Gastrocnemius medialis (tissue), 4 donors: ENCODE measurements at regions not wholly inside any gene's neighbourhood (a gene's known extent, or its start where the extent isn't known, plus 50 kb on each side); places are given as distances from the start of the nearest gene placed in this dataset.
"Not testable (repeated sequence)": the region's sequence is repeated elsewhere in the genome, so short reads cannot be mapped to it uniquely, and the experiment has no call there.

Source experiments
- ATAC-seq, 2 donors: fragments of 150-250 bp; one replicate each; pipeline ENCODE4 v1.9.1; 2016
- DNase-seq, 2 donors: peaks; one replicate each; pipeline ENCODE4 v3.0.0-alpha.2; 2019
- H3K27ac ChIP-seq, 4 donors: fragments of 200-600 bp; sonication (generic); 1 replicate in 1 of 4; 2 replicates in 3 of 4; pipeline ENCODE4 v1.5.1; 2016 to 2018; ENCODE audit warnings: mild to moderate bottlenecking in 2 of 4, moderate library complexity in 1 of 4
- H3K27me3 ChIP-seq, 3 donors: fragments of 200-600 bp; sonication (generic) in 2 of 3; 1 replicate in 1 of 3; 2 replicates in 2 of 3; pipeline versions ENCODE4 v1.5.1 to v1.6.0; 2016 to 2019; ENCODE audit warnings: mild to moderate bottlenecking in 1 of 3, moderate library complexity in 1 of 3
- H3K36me3 ChIP-seq, 2 donors: fragments of 200-600 bp; sonication (generic) in 1 of 2; one replicate each; pipeline ENCODE4 v1.5.1; 2017 to 2018
- H3K4me1 ChIP-seq, 2 donors: fragments of 200-600 bp; sonication (generic) in 1 of 2; one replicate each; pipeline ENCODE4 v1.5.1; 2016 to 2017; ENCODE audit warnings: mild to moderate bottlenecking in 2 of 2
- H3K4me3 ChIP-seq, 4 donors: fragments of 200-600 bp; sonication (generic) in 3 of 4; 1 replicate in 1 of 4; 2 replicates in 3 of 4; pipeline ENCODE4 v1.5.1; 2016 to 2019; ENCODE audit warnings: mild to moderate bottlenecking in 2 of 4
- H3K9me3 ChIP-seq, 3 donors: fragments of 200-600 bp; sonication (generic) in 2 of 3; 1 replicate in 1 of 3; 2 replicates in 2 of 3; pipeline ENCODE4 v1.5.1; 2016 to 2019
- CTCF ChIP-seq, 5 experiments: fragments of 450-650 bp in 3 of 5; fragments of 200-600 bp in 2 of 5; sonication (generic) in 2 of 5; IDR thresholded peaks in 4 of 5; conservative IDR thresholded peaks in 1 of 5; 1 replicate in 4 of 5; 2 replicates in 1 of 5; pipeline ENCODE4 v1.5.1; 2016 to 2019; ENCODE audit warnings: antibody characterized with exemption in 5 of 5, mild to moderate bottlenecking in 3 of 5, moderate library complexity in 3 of 5
- POLR2A ChIP-seq, 2 donors: fragments of 450-650 bp; IDR thresholded peaks; one replicate each; pipeline ENCODE4 v1.6.1; 2017; ENCODE audit warnings: antibody characterized with exemption in 2 of 2, mild to moderate bottlenecking in 2 of 2, moderate library complexity in 2 of 2
- in situ Hi-C, 4 donors: fragments of 200-750 bp; cut with MboI; loops; one replicate each; pipeline versions ENCODE4 v1.15.0 to v1.8.0; 2017; ENCODE audit warnings: low sequenced_read_pairs in 4 of 4
- intact Hi-C: fragments of 100-400 bp; cut with DNase I; formaldehyde crosslinking; loops from one replicate; pipeline ENCODE4 v1.15.1; 2023; ENCODE audit warnings: low total_unique reads

GRCh38 chr4:162977788-162978187, 188.9 kb downstream of the NAF1 start:
- Histone ChIP-seq H3K27me3 (no peaks in the 10 kb centered on the region), H3K4me1 (no peaks in the 10 kb centered on the region), H3K27ac (no peak overlapping the region), H3K9me3 (no peaks in the 10 kb centered on the region), H3K36me3 (no peaks in the 10 kb centered on the region), H3K4me3 (no peak overlapping the region)
- ATAC-seq, result no peak
- in situ Hi-C loops (no loop called here), intact Hi-C loops (no loop called here)
- TF ChIP-seq CTCF (IDR thresholded peaks at IDR 0.05 in 4 of 5, conservative IDR thresholded peaks at IDR 0.05 in 1 of 5) (no peak), POLR2A (IDR thresholded peaks at IDR 0.05) (no peak)
- no peak for DNase-seq

GRCh38 chr4:162972661-162973330, 193.9 kb downstream of the NAF1 start:
- Histone ChIP-seq H3K4me1 (no peaks in the 10 kb centered on the region), H3K27me3 (no peaks in the 10 kb centered on the region), H3K36me3 (no peaks in the 10 kb centered on the region), H3K27ac (no peak overlapping the region), H3K9me3 (no peaks in the 10 kb centered on the region), H3K4me3 (no peak overlapping the region)
- TF ChIP-seq POLR2A (IDR thresholded peaks at IDR 0.05), result no peak
- DNase-seq (no peak), ATAC-seq (no peak)
- in situ Hi-C loops, result no loop called here
- intact Hi-C loops, result no loop called here

GRCh38 chr4:162969194-162969593, 197.5 kb downstream of the NAF1 start:
- ATAC-seq (no peak), DNase-seq (no peak)
- Histone ChIP-seq H3K27ac (no peak overlapping the region), H3K36me3 (no peaks in the 10 kb centered on the region), H3K4me3 (no peak overlapping the region), H3K27me3 (no peaks in the 10 kb centered on the region), H3K9me3 (no peaks in the 10 kb centered on the region), H3K4me1 (no peaks in the 10 kb centered on the region)
- TF ChIP-seq POLR2A (IDR thresholded peaks at IDR 0.05) (no peak), CTCF (IDR thresholded peaks at IDR 0.05 in 4 of 5, conservative IDR thresholded peaks at IDR 0.05 in 1 of 5) (no peak)
- intact Hi-C loops, result no loop called here
- in situ Hi-C loops, result no loop called here

- in situ Hi-C loops, ATAC-seq, H3K4me1 ChIP-seq, H3K9me3 ChIP-seq, H3K36me3 ChIP-seq, H3K27ac ChIP-seq, DNase-seq, H3K4me3 ChIP-seq, intact Hi-C loops, H3K27me3 ChIP-seq: not testable (repeated sequence)
Measured at GRCh38 chr4:162965978-162966377, 200.7 kb downstream of the NAF1 start.

GRCh38 chr4:162959046-162959445, 207.6 kb downstream of the NAF1 start:
- Histone ChIP-seq H3K27ac (no peak overlapping the region), H3K27me3 (no peaks in the 10 kb centered on the region), H3K4me3 (no peak overlapping the region), H3K4me1 (no peaks in the 10 kb centered on the region), H3K9me3 (no peaks in the 10 kb centered on the region), H3K36me3 (no peaks in the 10 kb centered on the region)
- in situ Hi-C loops, result no loop called here
- DNase-seq (no peak), ATAC-seq (no peak)
- intact Hi-C loops, result no loop called here
- TF ChIP-seq POLR2A (IDR thresholded peaks at IDR 0.05) (no peak), CTCF (IDR thresholded peaks at IDR 0.05 in 4 of 5, conservative IDR thresholded peaks at IDR 0.05 in 1 of 5) (no peak)
